ENCODE measurements at regions not wholly inside any gene's neighbourhood (a gene's known extent, or its start where the extent isn't known, plus 50 kb on each side); places are given as distances from the start of the nearest gene placed in this dataset.
"Not testable (repeated sequence)": the region's sequence is repeated elsewhere in the genome, so short reads cannot be mapped to it uniquely, and the experiment has no call there.

GRCh38 chr4:42205541-42205940 is 53.1 kb upstream of the BEND4 start:
- Histone ChIP-seq H3K9ac (ENCODE audit: low read length) (no peak overlapping the region), H3K4me1 (ENCODE audit: control insufficient read depth, insufficient read depth, low read length) (no peaks in the 10 kb centered on the region), H3K36me3 (ENCODE audit: control insufficient read depth, insufficient read depth, low read length, severe bottlenecking) (no peaks in the 10 kb centered on the region), H3K9me3 (ENCODE audit: control insufficient read depth, low read length) (no peaks in the 10 kb centered on the region), H3K4me3 (ENCODE audit: low read length) (no peak overlapping the region), H3K27me3 (replicated peaks; ENCODE audit: control insufficient read depth, insufficient read depth, low read length) (peaks cover 6% of the 10 kb centered on the region)
- no peak for DNase-seq (ENCODE audit: low read depth)

- no peaks in the 10 kb centered on the region for H3K36me3 ChIP-seq (ENCODE audit: control insufficient read depth, insufficient read depth, low read length, severe bottlenecking)
- no peaks in the 10 kb centered on the region for H3K4me1 ChIP-seq (ENCODE audit: control insufficient read depth, insufficient read depth, low read length)
- H3K4me3 ChIP-seq (ENCODE audit: low read length): no peak overlapping the region
- no peaks in the 10 kb centered on the region for H3K27me3 ChIP-seq (replicated peaks; ENCODE audit: control insufficient read depth, insufficient read depth, low read length)
- DNase-seq (ENCODE audit: low read depth): no peak
- no peaks in the 10 kb centered on the region for H3K9me3 ChIP-seq (ENCODE audit: control insufficient read depth, low read length)
- no peak overlapping the region for H3K9ac ChIP-seq (ENCODE audit: low read length)
These were observed 64.2 kb upstream of the BEND4 start for GRCh38 chr4:42216664-42217063.

GRCh38 chr4:42225286-42225685 is 72.8 kb upstream of the BEND4 start:
- Histone ChIP-seq H3K27me3 (replicated peaks; ENCODE audit: control insufficient read depth, insufficient read depth, low read length) (peaks cover 7% of the 10 kb centered on the region), H3K9ac (ENCODE audit: low read length) (no peak overlapping the region), H3K9me3 (ENCODE audit: control insufficient read depth, low read length) (no peaks in the 10 kb centered on the region), H3K4me1 (ENCODE audit: control insufficient read depth, insufficient read depth, low read length) (no peaks in the 10 kb centered on the region), H3K4me3 (ENCODE audit: low read length) (no peak overlapping the region), H3K36me3 (ENCODE audit: control insufficient read depth, insufficient read depth, low read length, severe bottlenecking) (no peaks in the 10 kb centered on the region)
- DNase-seq (ENCODE audit: low read depth): no peak

GRCh38 chr4:42234817-42235216 is 82.4 kb upstream of the BEND4 start:
- H3K36me3 ChIP-seq (ENCODE audit: control insufficient read depth, insufficient read depth, low read length, severe bottlenecking): no peaks in the 10 kb centered on the region
- no peak overlapping the region for H3K9ac ChIP-seq (ENCODE audit: low read length)
- no peak for DNase-seq (ENCODE audit: low read depth)
- H3K4me3 ChIP-seq (ENCODE audit: low read length): no peak overlapping the region
- H3K9me3 ChIP-seq (ENCODE audit: control insufficient read depth, low read length): peaks cover 3% of the 10 kb centered on the region
- no peaks in the 10 kb centered on the region for H3K4me1 ChIP-seq (ENCODE audit: control insufficient read depth, insufficient read depth, low read length)
- no peaks in the 10 kb centered on the region for H3K27me3 ChIP-seq (replicated peaks; ENCODE audit: control insufficient read depth, insufficient read depth, low read length)

- peaks cover 3% of the 10 kb centered on the region for H3K9me3 ChIP-seq (ENCODE audit: control insufficient read depth, low read length)
- no peak for DNase-seq (ENCODE audit: low read depth)
- H3K27me3 ChIP-seq (replicated peaks; ENCODE audit: control insufficient read depth, insufficient read depth, low read length): peaks cover 6% of the 10 kb centered on the region
- H3K36me3 ChIP-seq (ENCODE audit: control insufficient read depth, insufficient read depth, low read length, severe bottlenecking): no peaks in the 10 kb centered on the region
- H3K9ac ChIP-seq (ENCODE audit: low read length): no peak overlapping the region
- no peaks in the 10 kb centered on the region for H3K4me1 ChIP-seq (ENCODE audit: control insufficient read depth, insufficient read depth, low read length)
- no peak overlapping the region for H3K4me3 ChIP-seq (ENCODE audit: low read length)
These were observed 83.0 kb upstream of the BEND4 start for GRCh38 chr4:42235304-42236021.

GRCh38 chr4:42237010-42237409 is 84.6 kb upstream of the BEND4 start:
- Histone ChIP-seq H3K9ac (ENCODE audit: low read length) (no peak overlapping the region), H3K36me3 (ENCODE audit: control insufficient read depth, insufficient read depth, low read length, severe bottlenecking) (no peaks in the 10 kb centered on the region), H3K9me3 (ENCODE audit: control insufficient read depth, low read length) (peaks cover 3% of the 10 kb centered on the region), H3K4me1 (ENCODE audit: control insufficient read depth, insufficient read depth, low read length) (no peaks in the 10 kb centered on the region), H3K27me3 (replicated peaks; ENCODE audit: control insufficient read depth, insufficient read depth, low read length) (peaks cover 8% of the 10 kb centered on the region), H3K4me3 (ENCODE audit: low read length) (no peak overlapping the region)
- DNase-seq (ENCODE audit: low read depth): no peak

DNA sequence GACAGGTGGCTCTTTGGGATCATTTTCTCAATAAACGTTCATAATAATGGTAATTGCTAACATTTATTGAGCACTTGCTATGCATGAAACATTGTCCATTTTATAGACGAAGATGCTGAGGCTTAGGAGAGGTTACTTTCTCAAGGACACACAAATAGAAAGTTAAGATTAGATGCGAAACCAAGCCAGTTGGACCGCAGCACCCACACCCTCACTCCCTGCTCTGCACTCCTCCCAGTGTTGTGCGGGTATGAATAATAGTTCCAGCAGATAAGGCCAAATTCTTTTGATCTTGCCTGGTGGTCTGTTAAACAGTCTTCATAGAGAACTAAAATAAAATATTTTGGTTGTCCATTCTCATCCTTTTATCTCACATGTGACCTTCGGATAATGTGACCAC is 85.0 kb upstream of the BEND4 start:
- H3K27me3 ChIP-seq (replicated peaks; ENCODE audit: control insufficient read depth, insufficient read depth, low read length): peaks cover 8% of the 10 kb centered on the region
- H3K4me3 ChIP-seq (ENCODE audit: low read length): no peak overlapping the region
- DNase-seq (ENCODE audit: low read depth): no peak
- no peak overlapping the region for H3K9ac ChIP-seq (ENCODE audit: low read length)
- peaks cover 3% of the 10 kb centered on the region for H3K9me3 ChIP-seq (ENCODE audit: control insufficient read depth, low read length)
- H3K4me1 ChIP-seq (ENCODE audit: control insufficient read depth, insufficient read depth, low read length): no peaks in the 10 kb centered on the region
- H3K36me3 ChIP-seq (ENCODE audit: control insufficient read depth, insufficient read depth, low read length, severe bottlenecking): no peaks in the 10 kb centered on the region

- DNase-seq (ENCODE audit: low read depth): no peak
- Histone ChIP-seq H3K4me1 (ENCODE audit: control insufficient read depth, insufficient read depth, low read length) (no peaks in the 10 kb centered on the region), H3K9me3 (ENCODE audit: control insufficient read depth, low read length) (no peaks in the 10 kb centered on the region), H3K9ac (ENCODE audit: low read length) (no peak overlapping the region), H3K36me3 (ENCODE audit: control insufficient read depth, insufficient read depth, low read length, severe bottlenecking) (no peaks in the 10 kb centered on the region), H3K4me3 (ENCODE audit: low read length) (no peak overlapping the region), H3K27me3 (replicated peaks; ENCODE audit: control insufficient read depth, insufficient read depth, low read length) (peaks cover 7% of the 10 kb centered on the region)
These were observed 96.5 kb upstream of the BEND4 start for GRCh38 chr4:42248972-42249371.

DNA sequence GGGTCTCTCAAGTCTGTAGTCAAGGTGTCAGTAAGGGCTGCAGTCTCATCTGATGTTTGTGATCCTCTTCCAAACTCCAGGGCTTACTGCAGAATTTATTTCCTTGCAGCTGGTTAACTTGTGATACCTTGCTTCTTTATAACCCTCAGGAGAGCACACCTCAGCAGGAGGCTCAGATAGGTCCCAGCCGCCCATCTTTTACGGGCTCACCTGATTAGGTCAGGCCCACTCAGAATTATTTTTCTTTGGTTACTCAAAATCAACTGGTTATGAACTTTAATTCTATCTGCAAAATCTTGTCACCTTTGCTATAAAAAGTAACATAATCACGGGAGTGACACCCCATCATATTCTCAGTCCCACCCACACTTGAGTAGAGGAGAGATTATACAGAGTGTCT is 99.9 kb upstream of the BEND4 start:
- Histone ChIP-seq H3K4me1 (ENCODE audit: control insufficient read depth, insufficient read depth, low read length) (no peaks in the 10 kb centered on the region), H3K9ac (ENCODE audit: low read length) (no peak overlapping the region)

DNA sequence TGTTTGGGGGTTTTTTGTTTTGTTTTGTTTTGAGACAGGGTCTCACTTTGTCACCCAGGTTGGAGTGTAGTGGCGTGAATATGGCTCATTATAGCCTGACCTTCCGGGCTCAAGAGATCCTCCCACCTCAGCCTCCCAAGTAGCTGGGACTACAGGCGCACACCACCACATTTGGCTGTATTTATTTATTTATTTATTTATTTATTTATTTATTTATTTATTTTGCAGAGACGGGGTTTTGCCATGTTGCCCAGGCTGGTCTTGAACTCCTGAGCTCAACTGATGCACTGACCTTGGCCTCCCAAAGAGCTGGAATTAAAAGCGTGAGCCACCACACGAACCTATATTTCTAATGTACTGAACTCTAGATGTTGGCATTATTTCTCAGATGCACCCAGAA is 105.2 kb upstream of the BEND4 start:
- H3K4me1 ChIP-seq (ENCODE audit: control insufficient read depth, insufficient read depth, low read length); H3K36me3 ChIP-seq (ENCODE audit: control insufficient read depth, insufficient read depth, low read length, severe bottlenecking); H3K9ac ChIP-seq (ENCODE audit: low read length); DNase-seq (ENCODE audit: low read depth); H3K9me3 ChIP-seq (ENCODE audit: control insufficient read depth, low read length); H3K4me3 ChIP-seq (ENCODE audit: low read length); H3K27me3 ChIP-seq (replicated peaks; ENCODE audit: control insufficient read depth, insufficient read depth, low read length): not testable (repeated sequence)

More for the DNA sequence above, 99.9 kb upstream of the BEND4 start:
- no peak overlapping the region for H3K4me3 ChIP-seq (ENCODE audit: low read length)
- peaks cover 7% of the 10 kb centered on the region for H3K27me3 ChIP-seq (replicated peaks; ENCODE audit: control insufficient read depth, insufficient read depth, low read length)
- no peak for DNase-seq (ENCODE audit: low read depth)
- no peaks in the 10 kb centered on the region for H3K36me3 ChIP-seq (ENCODE audit: control insufficient read depth, insufficient read depth, low read length, severe bottlenecking)
- no peaks in the 10 kb centered on the region for H3K9me3 ChIP-seq (ENCODE audit: control insufficient read depth, low read length)

- no peak for DNase-seq (ENCODE audit: low read depth)
- Histone ChIP-seq H3K9ac (ENCODE audit: low read length) (no peak overlapping the region), H3K4me3 (ENCODE audit: low read length) (no peak overlapping the region), H3K9me3 (ENCODE audit: control insufficient read depth, low read length) (no peaks in the 10 kb centered on the region), H3K27me3 (replicated peaks; ENCODE audit: control insufficient read depth, insufficient read depth, low read length) (no peaks in the 10 kb centered on the region), H3K36me3 (ENCODE audit: control insufficient read depth, insufficient read depth, low read length, severe bottlenecking) (no peaks in the 10 kb centered on the region), H3K4me1 (ENCODE audit: control insufficient read depth, insufficient read depth, low read length) (no peaks in the 10 kb centered on the region)
These were observed 110.4 kb upstream of the BEND4 start for GRCh38 chr4:42262701-42263490.

All from adipocyte (in vitro differentiated cells).